HG03460 (cell line): ENCODE measurements at regions not wholly inside any gene's neighbourhood (a gene's known extent, or its start where the extent isn't known, plus 50 kb on each side); places are given as distances from the start of the nearest gene placed in this dataset.
"Not testable (repeated sequence)": the region's sequence is repeated elsewhere in the genome, so short reads cannot be mapped to it uniquely, and the experiment has no call there.

Experiments used
- ATAC-seq: cut with Tn5 transposase; IDR thresholded peaks from one replicate; pipeline ENCODE4 v1.9.1; 2021; ENCODE audit not compliant: unreplicated experiment

- no peak for ATAC-seq
These were observed 732.3 kb upstream of the CELF4 start for GRCh38 chr18:38297910-38298309.

- ATAC-seq, result no peak
These were observed 724.6 kb upstream of the CELF4 start for GRCh38 chr18:38290229-38290628.

- no peak for ATAC-seq
These were observed 719.4 kb upstream of the CELF4 start for GRCh38 chr18:38284972-38285371.

- ATAC-seq, result no peak
These were observed 697.5 kb upstream of the CELF4 start for GRCh38 chr18:38263066-38263465.

GRCh38 chr18:38262661-38263060 is 697.1 kb upstream of the CELF4 start:
- ATAC-seq, result no peak

- no peak for ATAC-seq
These were observed 692.1 kb upstream of the CELF4 start for GRCh38 chr18:38257661-38258060.

GRCh38 chr18:38256366-38256765 is 690.8 kb upstream of the CELF4 start:
- no peak for ATAC-seq

GRCh38 chr18:38250971-38251370 is 685.4 kb upstream of the CELF4 start:
- no peak for ATAC-seq

GRCh38 chr18:38244480-38244879 is 678.9 kb upstream of the CELF4 start:
- ATAC-seq, result no peak

- ATAC-seq, result no peak
These were observed 677.7 kb upstream of the CELF4 start for GRCh38 chr18:38243291-38243690.

- ATAC-seq, result no peak
These were observed 676.1 kb upstream of the CELF4 start for GRCh38 chr18:38241736-38242135.

GRCh38 chr18:38241216-38241615 is 675.6 kb upstream of the CELF4 start:
- ATAC-seq, result no peak

GRCh38 chr18:38239606-38240005 is 674.0 kb upstream of the CELF4 start:
- no peak for ATAC-seq

GRCh38 chr18:38237796-38238195 is 672.2 kb upstream of the CELF4 start:
- no peak for ATAC-seq

- ATAC-seq, result no peak
These were observed 656.0 kb upstream of the CELF4 start for GRCh38 chr18:38221476-38222100.

- no peak for ATAC-seq
These were observed 633.4 kb upstream of the CELF4 start for GRCh38 chr18:38198956-38199355.

GRCh38 chr18:38198526-38198925 is 632.9 kb upstream of the CELF4 start:
- no peak for ATAC-seq

GRCh38 chr18:38186491-38186890 is 620.9 kb upstream of the CELF4 start:
- ATAC-seq, result no peak

GRCh38 chr18:38174594-38174993 is 609.0 kb upstream of the CELF4 start:
- no peak for ATAC-seq

GRCh38 chr18:38174173-38174572 is 608.6 kb upstream of the CELF4 start:
- no peak for ATAC-seq

GRCh38 chr18:38170845-38171244 is 605.2 kb upstream of the CELF4 start:
- ATAC-seq, result no peak

GRCh38 chr18:38167623-38168022 is 602.0 kb upstream of the CELF4 start:
- no peak for ATAC-seq

GRCh38 chr18:38153116-38153515 is 587.5 kb upstream of the CELF4 start:
- not testable (repeated sequence) for ATAC-seq
